ENCODE measurements at regions not wholly inside any gene's neighbourhood (a gene's known extent, or its start where the extent isn't known, plus 50 kb on each side); places are given as distances from the start of the nearest gene placed in this dataset.

DNA sequence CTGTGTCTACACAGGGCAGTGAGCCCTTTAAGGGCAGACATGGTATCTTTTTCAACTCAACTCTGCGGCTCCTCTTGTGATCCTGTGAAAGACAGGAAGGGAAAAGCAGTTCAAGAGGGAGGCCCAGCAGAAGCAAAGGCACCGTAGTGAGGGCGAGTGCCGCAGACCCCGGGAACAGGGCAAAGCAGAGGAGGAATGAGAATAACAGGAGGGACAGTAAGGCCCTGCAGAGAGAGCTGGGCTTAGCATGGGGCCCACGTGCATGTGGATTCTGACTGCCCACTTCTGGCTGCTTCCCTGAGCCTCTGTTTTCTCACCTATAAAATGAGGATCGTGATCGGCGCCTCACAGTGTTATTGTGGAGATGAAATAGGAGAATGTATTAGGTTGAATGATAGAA is 409.3 kb downstream of the PTPRU start:
- no peaks in the 10 kb centered on the region for H3K36me3 ChIP-seq
- no peaks in the 10 kb centered on the region for H3K9me3 ChIP-seq
- H3K4me3 ChIP-seq (ENCODE audit: low read depth in 1 of 2, low read length in 1 of 2), result no peak overlapping the region
- no peak overlapping the region for H3K27ac ChIP-seq
- no peaks in the 10 kb centered on the region for H3K4me1 ChIP-seq (ENCODE audit: control insufficient read depth in 1 of 2, insufficient read depth in 1 of 2, low read depth in 1 of 2, low read length in 1 of 2)
- TF ChIP-seq, protein P1, sequence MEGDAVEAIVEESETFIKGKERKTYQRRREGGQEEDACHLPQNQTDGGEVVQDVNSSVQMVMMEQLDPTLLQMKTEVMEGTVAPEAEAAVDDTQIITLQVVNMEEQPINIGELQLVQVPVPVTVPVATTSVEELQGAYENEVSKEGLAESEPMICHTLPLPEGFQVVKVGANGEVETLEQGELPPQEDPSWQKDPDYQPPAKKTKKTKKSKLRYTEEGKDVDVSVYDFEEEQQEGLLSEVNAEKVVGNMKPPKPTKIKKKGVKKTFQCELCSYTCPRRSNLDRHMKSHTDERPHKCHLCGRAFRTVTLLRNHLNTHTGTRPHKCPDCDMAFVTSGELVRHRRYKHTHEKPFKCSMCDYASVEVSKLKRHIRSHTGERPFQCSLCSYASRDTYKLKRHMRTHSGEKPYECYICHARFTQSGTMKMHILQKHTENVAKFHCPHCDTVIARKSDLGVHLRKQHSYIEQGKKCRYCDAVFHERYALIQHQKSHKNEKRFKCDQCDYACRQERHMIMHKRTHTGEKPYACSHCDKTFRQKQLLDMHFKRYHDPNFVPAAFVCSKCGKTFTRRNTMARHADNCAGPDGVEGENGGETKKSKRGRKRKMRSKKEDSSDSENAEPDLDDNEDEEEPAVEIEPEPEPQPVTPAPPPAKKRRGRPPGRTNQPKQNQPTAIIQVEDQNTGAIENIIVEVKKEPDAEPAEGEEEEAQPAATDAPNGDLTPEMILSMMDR (IDR thresholded peaks at IDR 0.05), result no peak
- H3K27me3 ChIP-seq, result peaks cover 6% of the 10 kb centered on the region

DNA sequence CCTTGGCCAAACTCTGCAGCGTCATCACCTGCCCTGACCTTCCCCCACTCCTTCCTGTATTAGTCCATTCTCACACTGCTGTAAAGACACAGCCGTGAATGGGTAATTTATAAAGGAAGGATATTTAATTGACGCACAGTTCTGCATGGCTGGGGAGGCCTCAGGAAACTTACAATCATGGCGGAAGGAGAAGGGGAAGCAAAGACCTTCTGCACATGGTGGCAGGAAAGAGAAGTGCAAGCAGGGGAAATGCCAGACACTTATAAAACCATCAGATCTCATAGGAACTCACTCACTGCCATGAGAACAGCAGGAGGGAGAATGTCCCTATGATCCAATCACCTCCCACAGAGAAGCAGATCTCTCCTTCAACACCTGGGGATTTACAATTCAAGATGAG is 408.5 kb downstream of the PTPRU start:
- TF ChIP-seq, protein P1 (IDR thresholded peaks at IDR 0.05), result no peak
- Histone ChIP-seq H3K27ac (no peak overlapping the region), H3K4me1 (ENCODE audit: control insufficient read depth in 1 of 2, insufficient read depth in 1 of 2, low read depth in 1 of 2, low read length in 1 of 2) (no peaks in the 10 kb centered on the region), H3K36me3 (no peaks in the 10 kb centered on the region), H3K9me3 (no peaks in the 10 kb centered on the region), H3K4me3 (ENCODE audit: low read depth in 1 of 2, low read length in 1 of 2) (no peak overlapping the region), H3K27me3 (peaks cover 6% of the 10 kb centered on the region)

DNA sequence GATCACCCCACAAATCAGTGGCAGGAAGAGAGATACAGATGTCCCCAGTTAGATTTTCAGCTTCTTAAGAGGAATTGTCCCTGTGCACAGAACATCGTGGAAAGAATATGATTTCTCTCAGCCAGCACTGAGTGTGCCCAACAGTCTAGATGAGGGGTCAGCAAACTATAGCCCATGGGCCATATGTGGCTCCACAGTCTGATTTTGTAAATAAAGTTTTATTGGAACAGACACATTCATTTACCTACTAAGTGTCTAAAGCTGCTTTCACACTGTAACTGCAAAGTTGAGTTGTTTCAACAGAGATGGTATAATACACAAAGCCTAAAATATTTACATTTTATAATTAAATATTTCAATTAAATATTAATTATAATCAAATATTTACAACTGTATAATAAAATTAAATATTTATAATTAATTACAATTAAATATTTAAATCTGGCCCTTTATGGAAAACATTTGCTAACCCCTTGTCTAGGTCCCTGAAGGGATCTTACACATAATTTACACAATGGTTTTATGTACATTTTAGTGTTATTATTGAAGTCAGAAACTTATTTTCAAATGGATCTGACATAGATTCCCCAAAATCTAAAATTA is 407.6 kb downstream of the PTPRU start:
- H3K4me1 ChIP-seq (ENCODE audit: control insufficient read depth in 1 of 2, insufficient read depth in 1 of 2, low read depth in 1 of 2, low read length in 1 of 2), result no peaks in the 10 kb centered on the region
- H3K9me3 ChIP-seq, result no peaks in the 10 kb centered on the region
- TF ChIP-seq, protein P1 (IDR thresholded peaks at IDR 0.05), result no peak
- H3K27ac ChIP-seq, result no peak overlapping the region
- no peaks in the 10 kb centered on the region for H3K36me3 ChIP-seq
- H3K4me3 ChIP-seq (ENCODE audit: low read depth in 1 of 2, low read length in 1 of 2), result no peak overlapping the region
- peaks cover 6% of the 10 kb centered on the region for H3K27me3 ChIP-seq

GRCh38 chr1:29643281-29643680 is 407.0 kb downstream of the PTPRU start:
- no peak overlapping the region for H3K4me3 ChIP-seq (ENCODE audit: low read depth in 1 of 2, low read length in 1 of 2)
- peaks cover 6% of the 10 kb centered on the region for H3K27me3 ChIP-seq
- no peaks in the 10 kb centered on the region for H3K4me1 ChIP-seq (ENCODE audit: control insufficient read depth in 1 of 2, insufficient read depth in 1 of 2, low read depth in 1 of 2, low read length in 1 of 2)
- H3K9me3 ChIP-seq, result no peaks in the 10 kb centered on the region
- no peak overlapping the region for H3K27ac ChIP-seq
- no peaks in the 10 kb centered on the region for H3K36me3 ChIP-seq
- TF ChIP-seq, protein P1 (IDR thresholded peaks at IDR 0.05), result no peak

DNA sequence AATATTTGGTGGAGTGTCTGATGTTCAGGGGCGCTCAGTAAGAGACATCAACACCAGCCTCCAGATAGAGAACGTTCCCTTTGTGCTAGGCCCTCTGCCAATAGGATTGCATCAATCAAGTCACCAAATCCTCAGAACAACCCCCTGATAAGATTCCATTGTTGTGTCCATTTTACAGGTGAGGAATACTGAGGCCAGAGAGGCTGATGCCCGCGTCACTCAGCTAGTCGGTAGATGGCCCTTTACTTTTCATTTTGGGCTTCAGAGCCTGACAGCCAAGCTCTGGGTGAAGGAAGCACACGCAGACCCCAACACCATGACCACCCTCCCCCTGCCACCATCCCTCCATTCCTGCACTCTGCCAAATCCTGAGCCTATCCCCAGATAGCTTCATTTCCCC is 406.2 kb downstream of the PTPRU start:
- H3K9me3 ChIP-seq, result no peaks in the 10 kb centered on the region
- no peaks in the 10 kb centered on the region for H3K36me3 ChIP-seq
- no peaks in the 10 kb centered on the region for H3K4me1 ChIP-seq (ENCODE audit: control insufficient read depth in 1 of 2, insufficient read depth in 1 of 2, low read depth in 1 of 2, low read length in 1 of 2)
- TF ChIP-seq, protein P1 (IDR thresholded peaks at IDR 0.05), result no peak
- H3K27me3 ChIP-seq, result peaks cover 6% of the 10 kb centered on the region
- no peak overlapping the region for H3K27ac ChIP-seq
- no peak overlapping the region for H3K4me3 ChIP-seq (ENCODE audit: low read depth in 1 of 2, low read length in 1 of 2)

DNA sequence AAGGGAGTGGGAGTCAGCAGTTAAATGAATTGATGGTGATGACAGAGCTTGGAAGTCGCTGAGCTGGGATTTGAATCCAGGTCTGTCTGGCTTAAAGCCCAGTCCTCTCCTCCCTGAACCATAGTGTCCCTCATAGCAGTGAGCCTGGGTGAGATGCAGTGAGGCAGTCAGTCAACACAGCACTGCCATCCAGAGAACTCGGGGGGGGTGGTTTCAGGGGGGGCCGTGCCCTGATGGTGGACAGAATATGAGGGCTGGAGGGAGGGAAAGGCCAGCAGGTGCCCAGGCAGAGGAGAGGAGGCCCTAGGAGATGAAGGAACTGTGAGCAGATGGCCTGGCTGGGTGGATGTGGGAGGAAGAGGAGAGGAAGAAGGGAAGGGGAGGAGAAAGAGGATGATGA is 405.6 kb downstream of the PTPRU start:
- no peaks in the 10 kb centered on the region for H3K36me3 ChIP-seq
- H3K4me1 ChIP-seq (ENCODE audit: control insufficient read depth in 1 of 2, insufficient read depth in 1 of 2, low read depth in 1 of 2, low read length in 1 of 2), result no peaks in the 10 kb centered on the region
- H3K27ac ChIP-seq, result no peak overlapping the region
- no peaks in the 10 kb centered on the region for H3K9me3 ChIP-seq
- H3K27me3 ChIP-seq, result peaks cover 6% of the 10 kb centered on the region
- H3K4me3 ChIP-seq (ENCODE audit: low read depth in 1 of 2, low read length in 1 of 2), result no peak overlapping the region
- TF ChIP-seq, protein P1 (IDR thresholded peaks at IDR 0.05), result no peak
